ENCODE measurements at regions not wholly inside any gene's neighbourhood (a gene's known extent, or its start where the extent isn't known, plus 50 kb on each side); places are given as distances from the start of the nearest gene placed in this dataset.

DNA sequence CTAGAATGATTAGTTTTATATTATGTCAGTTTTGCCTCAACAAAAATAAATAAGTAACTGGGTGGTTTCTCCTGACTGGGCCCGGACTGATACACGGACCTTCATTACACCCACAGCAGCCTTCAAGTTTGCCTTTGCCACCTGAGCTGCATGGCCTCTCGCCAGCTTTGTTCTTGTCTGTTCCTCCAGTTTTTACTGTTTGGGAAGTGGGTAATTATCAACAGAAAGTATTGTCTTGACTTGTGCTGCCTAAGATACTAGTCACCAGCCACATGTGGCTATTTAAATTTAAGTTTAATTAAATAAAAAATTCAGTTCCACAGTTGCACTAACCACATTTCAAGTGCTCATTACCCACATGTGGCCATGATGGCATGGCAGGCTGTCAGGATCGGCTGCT, 74.7 kb upstream of the INTU start:
- DNase-seq (ENCODE audit: low read depth) = no peak
- no peak overlapping the region for H3K4me3 ChIP-seq (ENCODE audit: low read depth, low read length)
- TF ChIP-seq, protein P1, sequence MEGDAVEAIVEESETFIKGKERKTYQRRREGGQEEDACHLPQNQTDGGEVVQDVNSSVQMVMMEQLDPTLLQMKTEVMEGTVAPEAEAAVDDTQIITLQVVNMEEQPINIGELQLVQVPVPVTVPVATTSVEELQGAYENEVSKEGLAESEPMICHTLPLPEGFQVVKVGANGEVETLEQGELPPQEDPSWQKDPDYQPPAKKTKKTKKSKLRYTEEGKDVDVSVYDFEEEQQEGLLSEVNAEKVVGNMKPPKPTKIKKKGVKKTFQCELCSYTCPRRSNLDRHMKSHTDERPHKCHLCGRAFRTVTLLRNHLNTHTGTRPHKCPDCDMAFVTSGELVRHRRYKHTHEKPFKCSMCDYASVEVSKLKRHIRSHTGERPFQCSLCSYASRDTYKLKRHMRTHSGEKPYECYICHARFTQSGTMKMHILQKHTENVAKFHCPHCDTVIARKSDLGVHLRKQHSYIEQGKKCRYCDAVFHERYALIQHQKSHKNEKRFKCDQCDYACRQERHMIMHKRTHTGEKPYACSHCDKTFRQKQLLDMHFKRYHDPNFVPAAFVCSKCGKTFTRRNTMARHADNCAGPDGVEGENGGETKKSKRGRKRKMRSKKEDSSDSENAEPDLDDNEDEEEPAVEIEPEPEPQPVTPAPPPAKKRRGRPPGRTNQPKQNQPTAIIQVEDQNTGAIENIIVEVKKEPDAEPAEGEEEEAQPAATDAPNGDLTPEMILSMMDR (IDR thresholded peaks at IDR 0.05; ENCODE audit: insufficient read depth, low read depth, low read length, missing control alignments) = no peak

DNA sequence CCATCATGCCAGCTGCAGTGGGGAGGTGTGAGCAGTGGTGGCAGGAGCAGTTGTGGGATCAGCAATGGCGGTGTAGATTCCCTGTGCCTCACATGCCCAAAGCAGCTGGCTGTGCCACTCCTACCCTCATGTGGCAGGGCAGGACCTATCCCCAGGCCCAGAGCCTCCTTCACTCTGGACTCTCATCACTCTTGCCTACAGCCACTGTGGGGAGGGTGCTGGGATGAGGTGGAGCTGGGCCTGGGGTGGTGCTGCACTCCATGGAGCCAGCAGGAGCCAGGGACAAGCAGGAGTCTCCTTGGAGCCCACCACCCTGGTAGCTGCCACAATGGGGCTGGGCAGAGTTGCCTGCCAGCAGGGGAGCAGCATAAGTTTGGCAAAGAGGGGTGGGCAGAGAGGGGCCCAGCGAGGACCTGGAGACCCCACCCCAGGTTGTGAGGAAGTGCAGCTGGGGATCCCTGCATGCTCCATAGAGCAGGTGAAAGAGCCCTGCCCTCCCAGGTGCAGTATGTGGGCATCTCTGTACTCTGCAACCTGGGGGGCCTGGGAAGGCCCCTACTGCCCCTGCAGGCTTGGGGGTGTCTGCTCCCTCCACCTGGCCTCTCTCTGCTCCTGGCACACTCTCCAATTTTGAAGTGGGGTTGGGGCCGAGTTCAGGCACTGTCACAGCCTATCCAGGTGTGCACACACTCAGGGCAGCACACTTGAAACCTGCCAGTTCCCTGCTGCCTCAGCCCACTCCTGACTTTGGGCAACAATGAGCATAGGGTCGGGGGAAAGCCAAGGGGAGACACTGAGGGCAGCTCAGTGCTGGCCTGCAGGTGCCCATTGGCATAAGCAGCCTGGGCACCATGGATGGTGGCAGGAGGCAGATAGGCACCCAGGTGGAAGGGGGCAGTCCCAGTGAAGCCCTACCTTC, 74.0 kb upstream of the INTU start:
- TF ChIP-seq, protein P1 (IDR thresholded peaks at IDR 0.05; ENCODE audit: insufficient read depth, low read depth, low read length, missing control alignments) = no peak
- H3K4me3 ChIP-seq (ENCODE audit: low read depth, low read length) = no peak overlapping the region
- DNase-seq (ENCODE audit: low read depth) = no peak

DNA sequence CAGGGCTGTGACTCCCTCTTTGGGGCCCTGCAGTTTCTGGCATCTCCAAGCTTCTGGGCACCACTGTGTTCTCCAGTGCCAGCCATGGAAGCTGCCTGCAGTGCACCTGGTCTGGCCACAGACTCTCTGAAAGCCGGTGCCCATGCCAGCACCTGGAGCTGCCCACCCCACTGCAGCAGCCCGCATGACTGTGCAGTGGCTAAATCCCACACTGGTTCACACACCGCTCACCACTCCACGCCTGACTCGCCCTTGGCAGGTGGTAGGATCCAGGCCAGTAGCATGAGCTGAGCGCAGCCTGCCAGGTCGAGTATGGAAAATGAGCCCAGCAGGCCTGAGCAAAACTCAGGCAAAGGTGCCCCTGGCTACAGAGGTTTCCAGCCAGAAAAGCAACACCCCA, 72.8 kb upstream of the INTU start:
- TF ChIP-seq, protein P1 (IDR thresholded peaks at IDR 0.05; ENCODE audit: insufficient read depth, low read depth, low read length, missing control alignments) = no peak
- no peak overlapping the region for H3K4me3 ChIP-seq (ENCODE audit: low read depth, low read length)
- DNase-seq (ENCODE audit: low read depth) = no peak

DNA sequence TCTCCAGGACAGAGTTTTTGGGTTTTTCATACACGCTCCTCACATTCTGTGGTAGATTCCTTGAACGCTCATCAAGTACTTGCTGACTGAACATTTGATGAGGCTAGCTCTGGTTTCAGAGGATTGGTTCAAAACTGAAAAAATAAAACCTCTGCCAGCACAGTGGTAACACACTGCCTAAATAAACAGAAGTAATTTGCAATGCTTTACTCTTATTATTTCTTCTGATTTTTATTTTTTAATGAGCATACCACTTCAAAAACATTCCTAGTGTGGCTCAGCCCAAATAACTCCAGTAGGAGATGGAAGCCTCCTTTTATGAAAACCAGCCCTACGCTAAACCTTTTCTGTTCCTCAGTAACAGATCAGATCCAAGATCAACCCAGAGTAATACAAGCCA, 72.0 kb upstream of the INTU start:
- no peak overlapping the region for H3K4me3 ChIP-seq (ENCODE audit: low read depth, low read length)
- no peak for DNase-seq (ENCODE audit: low read depth)
- TF ChIP-seq, protein P1 (IDR thresholded peaks at IDR 0.05; ENCODE audit: insufficient read depth, low read depth, low read length, missing control alignments) = no peak

DNA sequence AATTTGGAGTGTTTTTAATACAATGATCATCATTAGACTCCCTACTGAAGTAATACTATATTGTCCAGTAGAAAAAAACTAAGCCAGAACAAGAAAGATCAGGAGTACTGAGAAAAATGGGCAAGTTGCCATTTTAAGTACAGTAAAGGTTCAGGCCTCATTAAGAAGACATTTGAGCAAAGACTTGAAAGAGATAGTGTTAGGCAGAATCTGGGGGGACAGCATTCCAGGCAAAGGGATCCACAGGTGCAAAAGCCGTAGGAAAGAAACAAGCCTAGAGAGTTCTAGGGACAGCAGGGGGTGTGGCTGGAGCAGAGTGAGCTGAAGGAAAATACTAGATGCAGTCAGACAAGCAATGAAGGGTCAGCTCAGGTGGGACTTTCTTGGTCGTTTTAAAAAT, 58.1 kb upstream of the INTU start:
- TF ChIP-seq, protein P1 (IDR thresholded peaks at IDR 0.05; ENCODE audit: insufficient read depth, low read depth, low read length, missing control alignments) = no peak
- DNase-seq (ENCODE audit: low read depth) = no peak
- no peak overlapping the region for H3K4me3 ChIP-seq (ENCODE audit: low read depth, low read length)

DNA sequence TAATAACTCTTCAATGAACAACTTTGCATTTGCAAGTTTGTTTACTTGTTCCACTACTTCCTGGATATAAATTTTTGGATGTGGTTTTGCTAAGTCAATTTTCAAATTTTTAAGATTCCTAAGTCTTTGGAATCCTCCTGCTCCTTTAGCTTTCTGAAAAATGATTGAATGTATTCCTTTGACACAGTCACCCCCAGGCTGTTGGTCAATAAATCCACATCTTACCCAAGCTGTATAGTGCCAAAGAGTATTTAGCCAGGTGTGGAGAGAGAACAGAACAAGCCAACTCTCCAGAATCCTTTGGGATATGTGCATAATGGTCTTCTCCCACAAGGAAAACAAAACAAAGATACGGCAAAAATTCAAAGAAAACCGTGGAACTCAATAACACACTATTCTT, 56.9 kb upstream of the INTU start:
- DNase-seq (ENCODE audit: low read depth) = no peak

More for the DNA sequence above, 56.9 kb upstream of the INTU start:
- TF ChIP-seq, protein P1 (IDR thresholded peaks at IDR 0.05; ENCODE audit: insufficient read depth, low read depth, low read length, missing control alignments) = no peak
- H3K4me3 ChIP-seq (ENCODE audit: low read depth, low read length) = no peak overlapping the region

Data from GM12865 (cell line).